HEK293 (cell line): ENCODE measurements at regions not wholly inside any gene's neighbourhood (a gene's known extent, or its start where the extent isn't known, plus 50 kb on each side); places are given as distances from the start of the nearest gene placed in this dataset.

ENCODE experiments used
- MZF1 ChIP-seq: fragments of 450-650 bp; formaldehyde crosslinking; IDR thresholded peaks from 2 replicates; pipeline ENCODE4 v1.5.1; 2017; ENCODE audit warnings: missing biosample characterization, missing genetic modification characterization, borderline replicate concordance
- YY1 ChIP-seq: fragments of 450-650 bp; formaldehyde crosslinking; IDR thresholded peaks from 2 replicates; pipeline ENCODE4 v1.5.1; 2018; ENCODE audit warnings: missing biosample characterization, missing genetic modification characterization
- ZBTB26 ChIP-seq: fragments of 450-650 bp; formaldehyde crosslinking; optimal IDR thresholded peaks from 2 replicates; pipeline ENCODE3; 2016; ENCODE audit warnings: missing biosample characterization, mild to moderate bottlenecking, missing genetic modification characterization
- ZBTB49 ChIP-seq: fragments of 450-650 bp; formaldehyde crosslinking; IDR thresholded peaks from 2 replicates; pipeline ENCODE4 v1.5.1; 2016; ENCODE audit warnings: missing biosample characterization, missing genetic modification characterization, low read depth
- ZFP41 ChIP-seq: fragments of 450-650 bp; formaldehyde crosslinking; IDR thresholded peaks from 2 replicates; pipeline ENCODE4 v1.5.1; 2016; ENCODE audit warnings: missing biosample characterization, missing genetic modification characterization, borderline replicate concordance
- ZNF175 ChIP-seq: fragments of 450-650 bp; formaldehyde crosslinking; IDR thresholded peaks from 2 replicates; pipeline ENCODE4 v1.5.1; 2016; ENCODE audit warnings: missing biosample characterization, missing genetic modification characterization
- ZNF664 ChIP-seq: fragments of 450-650 bp; formaldehyde crosslinking; IDR thresholded peaks from 2 replicates; pipeline ENCODE4 v1.5.1; 2016; ENCODE audit warnings: missing biosample characterization, missing genetic modification characterization
- TF ChIP-seq, protein P1 (sequence below): fragments of 450-650 bp; formaldehyde crosslinking; IDR thresholded peaks from 2 replicates; pipeline ENCODE4 v1.5.1; 2016; ENCODE audit warnings: missing biosample characterization, missing genetic modification characterization
- TF ChIP-seq, protein P2 (sequence below): fragments of 450-650 bp; formaldehyde crosslinking; IDR thresholded peaks from 2 replicates; pipeline ENCODE4 v1.5.1; 2017; ENCODE audit warnings: missing biosample characterization, missing genetic modification characterization
- TF ChIP-seq, protein P3 (sequence below): fragments of 450-650 bp; formaldehyde crosslinking; IDR thresholded peaks from 2 replicates; pipeline ENCODE4 v1.5.1; 2016; ENCODE audit warnings: missing biosample characterization, missing genetic modification characterization

- TF ChIP-seq, protein P1, sequence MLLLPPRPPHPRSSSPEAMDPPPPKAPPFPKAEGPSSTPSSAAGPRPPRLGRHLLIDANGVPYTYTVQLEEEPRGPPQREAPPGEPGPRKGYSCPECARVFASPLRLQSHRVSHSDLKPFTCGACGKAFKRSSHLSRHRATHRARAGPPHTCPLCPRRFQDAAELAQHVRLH (tag by site-specific recombination), result no peak
- TF ChIP-seq, protein P2, sequence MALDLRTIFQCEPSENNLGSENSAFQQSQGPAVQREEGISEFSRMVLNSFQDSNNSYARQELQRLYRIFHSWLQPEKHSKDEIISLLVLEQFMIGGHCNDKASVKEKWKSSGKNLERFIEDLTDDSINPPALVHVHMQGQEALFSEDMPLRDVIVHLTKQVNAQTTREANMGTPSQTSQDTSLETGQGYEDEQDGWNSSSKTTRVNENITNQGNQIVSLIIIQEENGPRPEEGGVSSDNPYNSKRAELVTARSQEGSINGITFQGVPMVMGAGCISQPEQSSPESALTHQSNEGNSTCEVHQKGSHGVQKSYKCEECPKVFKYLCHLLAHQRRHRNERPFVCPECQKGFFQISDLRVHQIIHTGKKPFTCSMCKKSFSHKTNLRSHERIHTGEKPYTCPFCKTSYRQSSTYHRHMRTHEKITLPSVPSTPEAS (tag by site-specific recombination), result no peak
- no peak for TF ChIP-seq ZNF664 (tag by site-specific recombination)
- TF ChIP-seq ZBTB26 (tag by site-specific recombination), result no peak
- TF ChIP-seq ZBTB49 (tag by site-specific recombination), result no peak
- TF ChIP-seq ZNF175, result no peak
- TF ChIP-seq MZF1, result no peak
- no peak for TF ChIP-seq ZFP41 (tag by site-specific recombination)
- no peak for TF ChIP-seq YY1 (tag by site-specific recombination)
- TF ChIP-seq, protein P3, sequence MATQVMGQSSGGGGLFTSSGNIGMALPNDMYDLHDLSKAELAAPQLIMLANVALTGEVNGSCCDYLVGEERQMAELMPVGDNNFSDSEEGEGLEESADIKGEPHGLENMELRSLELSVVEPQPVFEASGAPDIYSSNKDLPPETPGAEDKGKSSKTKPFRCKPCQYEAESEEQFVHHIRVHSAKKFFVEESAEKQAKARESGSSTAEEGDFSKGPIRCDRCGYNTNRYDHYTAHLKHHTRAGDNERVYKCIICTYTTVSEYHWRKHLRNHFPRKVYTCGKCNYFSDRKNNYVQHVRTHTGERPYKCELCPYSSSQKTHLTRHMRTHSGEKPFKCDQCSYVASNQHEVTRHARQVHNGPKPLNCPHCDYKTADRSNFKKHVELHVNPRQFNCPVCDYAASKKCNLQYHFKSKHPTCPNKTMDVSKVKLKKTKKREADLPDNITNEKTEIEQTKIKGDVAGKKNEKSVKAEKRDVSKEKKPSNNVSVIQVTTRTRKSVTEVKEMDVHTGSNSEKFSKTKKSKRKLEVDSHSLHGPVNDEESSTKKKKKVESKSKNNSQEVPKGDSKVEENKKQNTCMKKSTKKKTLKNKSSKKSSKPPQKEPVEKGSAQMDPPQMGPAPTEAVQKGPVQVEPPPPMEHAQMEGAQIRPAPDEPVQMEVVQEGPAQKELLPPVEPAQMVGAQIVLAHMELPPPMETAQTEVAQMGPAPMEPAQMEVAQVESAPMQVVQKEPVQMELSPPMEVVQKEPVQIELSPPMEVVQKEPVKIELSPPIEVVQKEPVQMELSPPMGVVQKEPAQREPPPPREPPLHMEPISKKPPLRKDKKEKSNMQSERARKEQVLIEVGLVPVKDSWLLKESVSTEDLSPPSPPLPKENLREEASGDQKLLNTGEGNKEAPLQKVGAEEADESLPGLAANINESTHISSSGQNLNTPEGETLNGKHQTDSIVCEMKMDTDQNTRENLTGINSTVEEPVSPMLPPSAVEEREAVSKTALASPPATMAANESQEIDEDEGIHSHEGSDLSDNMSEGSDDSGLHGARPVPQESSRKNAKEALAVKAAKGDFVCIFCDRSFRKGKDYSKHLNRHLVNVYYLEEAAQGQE (tag by site-specific recombination), result no peak
Measured at GRCh38 chr6:144986271-144986670, 701.1 kb downstream of the UTRN start.
